Vagina (tissue), 2 donors: ENCODE measurements at regions not wholly inside any gene's neighbourhood (a gene's known extent, or its start where the extent isn't known, plus 50 kb on each side); places are given as distances from the start of the nearest gene placed in this dataset.

Experiments used
- POLR2AphosphoS5 ChIP-seq, 2 donors: sonication (generic); formaldehyde crosslinking; IDR thresholded peaks; one replicate each; pipeline ENCODE4 v1.9.0; 2017; ENCODE audit warnings: antibody characterized with exemption in 2 of 2, mild to moderate bottlenecking in 2 of 2, low read depth in 1 of 2; ENCODE audit not compliant: insufficient read depth in 1 of 2
- TF ChIP-seq, protein P1 (sequence below), 3 experiments: fragments of 450-650 bp in 2 of 3; fragments of 200-600 bp in 1 of 3; sonication (generic) in 1 of 3; IDR thresholded peaks; one replicate each; pipeline ENCODE4 v1.5.1; 2017 to 2019; ENCODE audit warnings: antibody characterized with exemption in 3 of 3, mild to moderate bottlenecking in 2 of 3, moderate library complexity in 2 of 3

DNA sequence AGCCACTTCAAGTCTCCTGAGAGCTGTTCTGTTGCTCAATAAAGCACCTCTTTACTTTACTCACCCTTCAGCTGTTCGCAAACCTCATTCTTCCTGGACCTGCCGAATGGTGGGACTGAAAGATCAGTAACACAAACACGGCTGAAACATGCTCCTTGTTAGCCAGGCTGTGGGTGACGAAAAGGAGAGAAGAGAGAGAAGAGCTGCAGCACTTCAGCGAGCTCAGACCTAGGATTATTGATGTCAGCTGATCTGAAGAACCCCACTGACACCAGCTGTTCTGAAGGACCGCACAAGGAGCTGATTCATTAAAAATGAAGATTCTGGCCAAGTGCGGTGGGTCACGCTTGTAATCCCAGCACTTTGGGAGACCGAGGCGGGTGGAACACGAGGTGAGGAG lies 2020.0 kb upstream of the ADGRL3 start:
- TF ChIP-seq, protein P1, sequence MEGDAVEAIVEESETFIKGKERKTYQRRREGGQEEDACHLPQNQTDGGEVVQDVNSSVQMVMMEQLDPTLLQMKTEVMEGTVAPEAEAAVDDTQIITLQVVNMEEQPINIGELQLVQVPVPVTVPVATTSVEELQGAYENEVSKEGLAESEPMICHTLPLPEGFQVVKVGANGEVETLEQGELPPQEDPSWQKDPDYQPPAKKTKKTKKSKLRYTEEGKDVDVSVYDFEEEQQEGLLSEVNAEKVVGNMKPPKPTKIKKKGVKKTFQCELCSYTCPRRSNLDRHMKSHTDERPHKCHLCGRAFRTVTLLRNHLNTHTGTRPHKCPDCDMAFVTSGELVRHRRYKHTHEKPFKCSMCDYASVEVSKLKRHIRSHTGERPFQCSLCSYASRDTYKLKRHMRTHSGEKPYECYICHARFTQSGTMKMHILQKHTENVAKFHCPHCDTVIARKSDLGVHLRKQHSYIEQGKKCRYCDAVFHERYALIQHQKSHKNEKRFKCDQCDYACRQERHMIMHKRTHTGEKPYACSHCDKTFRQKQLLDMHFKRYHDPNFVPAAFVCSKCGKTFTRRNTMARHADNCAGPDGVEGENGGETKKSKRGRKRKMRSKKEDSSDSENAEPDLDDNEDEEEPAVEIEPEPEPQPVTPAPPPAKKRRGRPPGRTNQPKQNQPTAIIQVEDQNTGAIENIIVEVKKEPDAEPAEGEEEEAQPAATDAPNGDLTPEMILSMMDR (IDR thresholded peaks at IDR 0.05) = no peak
- no peak for TF ChIP-seq POLR2AphosphoS5 (IDR thresholded peaks at IDR 0.05; ENCODE audit: insufficient read depth in 1 of 2, low read depth in 1 of 2)
